Prostate gland (tissue), 2 donors: ENCODE measurements at regions not wholly inside any gene's neighbourhood (a gene's known extent, or its start where the extent isn't known, plus 50 kb on each side); places are given as distances from the start of the nearest gene placed in this dataset.
"Not testable (repeated sequence)": the region's sequence is repeated elsewhere in the genome, so short reads cannot be mapped to it uniquely, and the experiment has no call there.

Source experiments
- CTCF ChIP-seq, 4 experiments: fragments of 200-600 bp in 2 of 4; fragments of 450-650 bp in 2 of 4; sonication (generic) in 2 of 4; IDR thresholded peaks; 1 replicate in 3 of 4; 2 replicates in 1 of 4; pipeline ENCODE4 v1.5.1; 2016 to 2019; ENCODE audit warnings: antibody characterized with exemption in 4 of 4, mild to moderate bottlenecking in 2 of 4, moderate library complexity in 2 of 4
- POLR2A ChIP-seq: fragments of 450-650 bp; IDR thresholded peaks from one replicate; pipeline ENCODE4 v1.6.1; 2016; ENCODE audit warnings: antibody characterized with exemption, mild to moderate bottlenecking

DNA sequence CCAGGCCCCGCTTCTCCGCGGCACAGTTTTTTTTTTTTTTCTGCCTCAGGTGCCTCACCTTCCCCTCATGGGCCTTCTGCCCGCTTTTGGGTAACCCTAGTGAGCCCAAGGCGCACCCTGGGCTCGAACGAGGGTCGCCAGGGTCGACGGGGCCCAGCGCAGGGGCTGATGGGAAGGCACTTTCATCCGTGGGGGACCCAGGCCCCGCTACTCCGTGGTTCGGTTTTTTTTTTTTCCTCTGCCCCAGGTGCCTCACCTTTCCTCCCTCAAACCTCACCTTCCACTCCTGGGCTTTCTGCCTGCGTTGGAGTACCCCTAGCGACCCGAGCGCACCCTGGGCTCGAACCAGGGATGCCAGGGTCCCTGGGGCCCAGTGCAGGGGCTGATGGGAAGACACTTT, 1569.8 kb downstream of the TSPY10 start:
- TF ChIP-seq CTCF (IDR thresholded peaks at IDR 0.05); POLR2A: not testable (repeated sequence)
